Peyer's patch (tissue), 4 donors: ENCODE measurements at regions not wholly inside any gene's neighbourhood (a gene's known extent, or its start where the extent isn't known, plus 50 kb on each side); places are given as distances from the start of the nearest gene placed in this dataset.

Experiments used
- DNase-seq, 3 donors: peaks; one replicate each; pipeline ENCODE4 v3.0.0-alpha.2; 2017 to 2019
- H3K27ac ChIP-seq, 4 donors: fragments of 200-600 bp; sonication (generic); one replicate each; pipeline ENCODE4 v1.5.1; 2016 to 2019
- H3K27me3 ChIP-seq, 2 donors: fragments of 200-600 bp; sonication (generic); one replicate each; pipeline ENCODE4 v1.5.1; 2019
- H3K36me3 ChIP-seq, 3 donors: fragments of 200-600 bp; sonication (generic); one replicate each; pipeline ENCODE4 v1.5.1; 2016 to 2019
- H3K4me1 ChIP-seq, 4 donors: fragments of 200-600 bp; sonication (generic); one replicate each; pipeline ENCODE4 v1.5.1; 2016 to 2019
- H3K4me3 ChIP-seq, 4 donors: fragments of 200-600 bp; sonication (generic); 1 replicate in 3 of 4; 2 replicates in 1 of 4; pipeline ENCODE4 v1.5.1; 2016 to 2019; ENCODE audit warnings: mild to moderate bottlenecking in 1 of 4
- H3K9me3 ChIP-seq, 4 donors: fragments of 200-600 bp; sonication (generic); one replicate each; pipeline ENCODE4 v1.5.1; 2016 to 2019; ENCODE audit warnings: mild to moderate bottlenecking in 1 of 4
- POLR2A ChIP-seq, 2 donors: fragments of 450-650 bp; IDR thresholded peaks; one replicate each; pipeline ENCODE4 v1.5.1; 2017; ENCODE audit warnings: antibody characterized with exemption in 2 of 2, mild to moderate bottlenecking in 2 of 2, moderate library complexity in 2 of 2
- TF ChIP-seq, protein P1 (sequence below), 6 experiments: fragments of 450-650 bp in 4 of 6; fragments of 200-600 bp in 2 of 6; sonication (generic) in 1 of 6; IDR thresholded peaks; one replicate each; pipeline ENCODE4 v1.5.1; 2017 to 2019; ENCODE audit warnings: antibody characterized with exemption in 6 of 6, mild to moderate bottlenecking in 3 of 6, moderate library complexity in 1 of 6

- DNase-seq, result no peak
- Histone ChIP-seq H3K27me3 (no peaks in the 10 kb centered on the region), H3K27ac (no peak overlapping the region), H3K4me1 (no peaks in the 10 kb centered on the region), H3K4me3 (no peak overlapping the region), H3K36me3 (no peaks in the 10 kb centered on the region), H3K9me3 (no peaks in the 10 kb centered on the region)
- TF ChIP-seq, protein P1, sequence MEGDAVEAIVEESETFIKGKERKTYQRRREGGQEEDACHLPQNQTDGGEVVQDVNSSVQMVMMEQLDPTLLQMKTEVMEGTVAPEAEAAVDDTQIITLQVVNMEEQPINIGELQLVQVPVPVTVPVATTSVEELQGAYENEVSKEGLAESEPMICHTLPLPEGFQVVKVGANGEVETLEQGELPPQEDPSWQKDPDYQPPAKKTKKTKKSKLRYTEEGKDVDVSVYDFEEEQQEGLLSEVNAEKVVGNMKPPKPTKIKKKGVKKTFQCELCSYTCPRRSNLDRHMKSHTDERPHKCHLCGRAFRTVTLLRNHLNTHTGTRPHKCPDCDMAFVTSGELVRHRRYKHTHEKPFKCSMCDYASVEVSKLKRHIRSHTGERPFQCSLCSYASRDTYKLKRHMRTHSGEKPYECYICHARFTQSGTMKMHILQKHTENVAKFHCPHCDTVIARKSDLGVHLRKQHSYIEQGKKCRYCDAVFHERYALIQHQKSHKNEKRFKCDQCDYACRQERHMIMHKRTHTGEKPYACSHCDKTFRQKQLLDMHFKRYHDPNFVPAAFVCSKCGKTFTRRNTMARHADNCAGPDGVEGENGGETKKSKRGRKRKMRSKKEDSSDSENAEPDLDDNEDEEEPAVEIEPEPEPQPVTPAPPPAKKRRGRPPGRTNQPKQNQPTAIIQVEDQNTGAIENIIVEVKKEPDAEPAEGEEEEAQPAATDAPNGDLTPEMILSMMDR (IDR thresholded peaks at IDR 0.05), result no peak
- TF ChIP-seq POLR2A (IDR thresholded peaks at IDR 0.05), result no peak
Measured at GRCh38 chr6:21994821-21995220, 302.0 kb downstream of the PRL start.

GRCh38 chr6:21995318-21995717 is 301.5 kb downstream of the PRL start:
- Histone ChIP-seq H3K4me3 (no peak overlapping the region), H3K9me3 (no peaks in the 10 kb centered on the region), H3K27me3 (no peaks in the 10 kb centered on the region), H3K36me3 (no peaks in the 10 kb centered on the region), H3K27ac (no peak overlapping the region), H3K4me1 (no peaks in the 10 kb centered on the region)
- no peak for TF ChIP-seq POLR2A (IDR thresholded peaks at IDR 0.05)
- TF ChIP-seq, protein P1 (IDR thresholded peaks at IDR 0.05), result no peak
- DNase-seq, result no peak

DNA sequence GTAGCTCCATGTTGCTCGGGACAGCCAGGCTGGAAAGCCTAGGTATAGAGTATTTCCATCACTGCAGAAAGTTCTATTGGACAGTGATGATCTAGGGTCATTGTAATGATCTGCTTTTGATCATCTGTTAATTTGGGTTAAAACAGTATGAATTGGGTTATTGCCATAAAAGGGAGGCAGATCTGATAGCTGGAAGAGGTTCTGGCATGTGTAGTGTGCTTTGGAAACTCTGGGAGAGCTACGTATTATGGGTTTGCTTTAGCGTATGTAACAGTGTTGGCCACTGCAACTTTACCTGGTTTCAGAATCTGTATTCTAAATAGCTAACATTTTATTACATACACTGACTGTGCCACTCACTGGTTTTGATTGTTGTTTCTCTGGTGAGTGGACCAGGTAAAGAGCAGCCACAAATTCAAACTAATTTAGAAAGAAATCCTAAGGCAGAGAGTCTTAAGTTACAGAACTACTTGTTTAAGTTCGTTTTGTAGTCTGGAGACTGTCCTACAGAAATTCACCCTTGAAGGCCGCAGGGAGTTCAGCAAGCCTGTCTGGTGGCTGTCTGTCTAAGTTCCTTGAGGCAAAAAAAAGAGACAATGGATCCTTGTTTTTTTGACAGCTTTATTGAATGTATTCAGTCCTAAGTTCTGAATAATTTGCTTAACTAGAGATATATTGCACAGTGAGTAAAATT is 300.3 kb downstream of the PRL start:
- Histone ChIP-seq H3K4me1 (no peaks in the 10 kb centered on the region), H3K27ac (no peak overlapping the region), H3K36me3 (no peaks in the 10 kb centered on the region), H3K27me3 (no peaks in the 10 kb centered on the region), H3K4me3 (no peak overlapping the region), H3K9me3 (no peaks in the 10 kb centered on the region)
- DNase-seq, result no peak
- TF ChIP-seq, protein P1 (IDR thresholded peaks at IDR 0.05), result no peak
- no peak for TF ChIP-seq POLR2A (IDR thresholded peaks at IDR 0.05)

GRCh38 chr6:21997119-21998037 is 299.5 kb downstream of the PRL start:
- Histone ChIP-seq H3K36me3 (no peaks in the 10 kb centered on the region), H3K9me3 (no peaks in the 10 kb centered on the region), H3K4me1 (no peaks in the 10 kb centered on the region), H3K27ac (no peak overlapping the region), H3K4me3 (no peak overlapping the region), H3K27me3 (no peaks in the 10 kb centered on the region)
- no peak for DNase-seq
- no peak for TF ChIP-seq POLR2A (IDR thresholded peaks at IDR 0.05)
- TF ChIP-seq, protein P1 (IDR thresholded peaks at IDR 0.05), result no peak

DNA sequence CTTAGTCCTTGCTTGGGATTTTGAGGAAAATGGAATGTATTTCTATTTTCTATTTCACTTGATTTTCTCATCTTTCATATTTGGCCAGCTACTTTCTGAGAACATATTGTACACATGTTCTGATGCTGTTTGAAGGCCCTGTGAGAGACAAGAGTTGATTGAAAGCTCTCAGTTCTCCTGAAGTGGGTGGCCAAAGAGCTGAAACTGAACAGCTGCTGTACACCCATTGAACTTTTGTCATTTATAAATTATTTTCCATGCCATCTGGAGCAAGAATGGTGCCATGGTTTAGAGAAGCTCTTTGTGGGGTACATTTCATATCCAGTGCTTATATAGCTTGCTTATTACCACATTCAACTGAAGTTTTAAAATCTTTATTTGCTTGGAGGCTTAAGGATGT is 298.3 kb downstream of the PRL start:
- no peaks in the 10 kb centered on the region for H3K9me3 ChIP-seq
- DNase-seq, result no peak
- H3K4me1 ChIP-seq, result no peaks in the 10 kb centered on the region
- no peaks in the 10 kb centered on the region for H3K36me3 ChIP-seq
- TF ChIP-seq, protein P1 (IDR thresholded peaks at IDR 0.05), result no peak
- TF ChIP-seq POLR2A (IDR thresholded peaks at IDR 0.05), result no peak
- no peak overlapping the region for H3K27ac ChIP-seq
- H3K27me3 ChIP-seq, result no peaks in the 10 kb centered on the region
- H3K4me3 ChIP-seq, result no peak overlapping the region
